GM10266 (cell line): ENCODE measurements at regions not wholly inside any gene's neighbourhood (a gene's known extent, or its start where the extent isn't known, plus 50 kb on each side); places are given as distances from the start of the nearest gene placed in this dataset.

ENCODE experiments used
- DNase-seq: peaks from one replicate; pipeline ENCODE4 v3.0.0; 2012; ENCODE audit errors: extremely low spot score
- CTCF ChIP-seq: IDR thresholded peaks from 2 replicates; pipeline ENCODE4 v1.5.1; 2012; ENCODE audit warnings: mild to moderate bottlenecking, low read depth; ENCODE audit not compliant: control insufficient read depth, insufficient read depth; ENCODE audit errors: missing control alignments

GRCh38 chr5:113969901-113970300 lies 392.0 kb upstream of the KCNN2 start:
- DNase-seq: no peak
- TF ChIP-seq CTCF: no peak

GRCh38 chr5:113971454-113971853 lies 390.4 kb upstream of the KCNN2 start:
- no peak for TF ChIP-seq CTCF
- DNase-seq: no peak

DNA sequence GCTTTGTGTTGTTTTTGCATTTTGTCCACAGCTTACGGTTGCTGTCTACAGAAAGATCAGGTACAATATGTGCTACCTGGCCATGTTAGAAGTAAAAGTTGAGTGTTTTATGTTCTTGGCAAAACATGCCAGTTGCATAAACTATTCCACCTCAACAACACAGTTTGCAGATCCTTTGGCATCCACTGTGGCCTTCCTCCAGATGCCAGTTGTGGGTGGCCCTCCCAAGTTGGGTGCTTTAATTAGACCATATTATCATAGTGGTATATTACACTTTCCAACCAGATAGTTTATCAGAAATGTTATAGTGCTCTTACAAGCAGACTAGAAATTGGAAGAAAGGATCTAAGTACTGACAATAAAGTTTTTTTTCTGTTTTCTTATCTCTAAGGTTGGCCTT lies 386.9 kb upstream of the KCNN2 start:
- TF ChIP-seq CTCF: no peak
- no peak for DNase-seq

- DNase-seq: no peak
- TF ChIP-seq CTCF: no peak
Measured at GRCh38 chr5:113984928-113985327, 376.9 kb upstream of the KCNN2 start.

- no peak for DNase-seq
- TF ChIP-seq CTCF: no peak
Measured at GRCh38 chr5:113985505-113985904, 376.4 kb upstream of the KCNN2 start.

- no peak for TF ChIP-seq CTCF
- DNase-seq: no peak
Measured at GRCh38 chr5:113989278-113989912, 372.5 kb upstream of the KCNN2 start.

- TF ChIP-seq CTCF: no peak
- DNase-seq: no peak
Measured at GRCh38 chr5:113989913-113990305, 372.0 kb upstream of the KCNN2 start.
